ENCODE measurements at regions not wholly inside any gene's neighbourhood (a gene's known extent, or its start where the extent isn't known, plus 50 kb on each side); places are given as distances from the start of the nearest gene placed in this dataset.

DNA sequence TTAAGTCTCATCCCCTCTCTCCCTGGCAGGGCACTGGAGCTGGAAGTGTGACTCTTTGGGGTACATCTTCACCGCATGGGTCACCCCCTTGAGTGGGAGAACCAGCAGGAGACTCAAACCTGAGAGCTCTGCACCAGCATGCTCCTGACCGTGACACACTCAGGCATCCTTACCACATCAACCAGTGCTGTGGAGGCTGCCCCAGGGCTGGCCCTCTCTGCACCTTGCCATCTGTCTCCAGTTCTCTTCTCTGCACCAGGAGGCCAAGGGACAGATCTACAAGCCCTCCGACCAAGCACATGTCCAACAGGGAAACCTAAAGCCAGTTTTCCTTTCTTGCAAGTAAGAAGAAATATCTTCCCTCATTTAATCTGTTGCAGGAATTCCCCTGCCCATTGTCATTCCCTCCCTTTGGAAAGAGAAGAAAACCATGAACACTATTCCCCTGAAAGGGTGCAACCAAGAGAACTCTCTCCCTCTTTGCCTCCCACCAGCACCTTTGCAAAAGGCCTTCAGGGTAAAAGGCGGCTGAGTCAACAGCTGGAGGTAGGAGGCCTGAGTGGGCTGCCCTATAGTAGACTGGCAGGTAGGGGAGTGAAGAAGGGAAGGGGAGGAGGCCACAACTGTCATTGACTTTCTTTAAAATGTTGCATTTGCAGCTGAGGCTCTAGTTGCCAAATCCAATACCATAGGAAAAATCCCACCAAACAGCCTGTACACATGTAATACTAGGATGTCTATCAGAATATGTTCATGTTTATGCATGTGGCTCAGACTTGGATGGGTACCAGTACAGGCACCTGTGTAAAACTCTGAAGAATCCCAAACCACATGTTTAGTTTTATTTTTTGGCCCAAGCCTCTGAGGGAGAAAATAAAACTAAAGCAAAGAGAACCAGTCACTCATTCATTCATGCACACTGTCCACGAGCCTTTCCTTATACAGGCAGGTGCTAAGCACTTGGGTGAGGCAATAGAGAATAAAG, 117.0 kb downstream of the WT1 start:
- no peaks in the 10 kb centered on the region for H3K9me3 ChIP-seq (ENCODE audit: low read depth, low read length)
- DNase-seq (ENCODE audit: low read depth, low spot score) = no peak
- no peak overlapping the region for H3K27ac ChIP-seq
- no peaks in the 10 kb centered on the region for H3K36me3 ChIP-seq (ENCODE audit: insufficient read depth, low read length)
- no peak overlapping the region for H3K4me3 ChIP-seq
- H3K9ac ChIP-seq (ENCODE audit: insufficient read length) = no peak overlapping the region
- TF ChIP-seq FOXP2 (optimal IDR thresholded peaks at IDR 0.05; ENCODE audit: control extremely low read depth, extremely low read length, insufficient read depth) (no peak), POLR2AphosphoS5 (IDR thresholded peaks at IDR 0.05; ENCODE audit: borderline replicate concordance, low read depth, low read length) (no peak), EZH2 (IDR thresholded peaks at IDR 0.05) (no peak)

DNA sequence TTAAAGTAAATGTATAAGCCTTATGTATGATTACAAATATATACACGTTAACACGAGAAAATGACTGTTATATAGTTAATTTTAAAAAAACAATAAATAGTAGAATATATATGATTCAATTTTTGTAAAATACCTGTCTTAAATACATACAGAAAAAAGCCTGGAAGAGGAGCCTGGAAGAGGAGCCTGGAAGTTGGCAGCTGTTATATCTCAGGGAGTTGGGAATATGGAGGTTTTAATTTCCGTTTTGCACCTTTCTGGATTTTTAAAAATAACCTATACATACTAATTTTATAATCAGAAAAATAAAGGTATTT, 111.6 kb downstream of the WT1 start:
- H3K9ac ChIP-seq (ENCODE audit: insufficient read length) = no peak overlapping the region
- no peak for TF ChIP-seq POLR2AphosphoS5 (IDR thresholded peaks at IDR 0.05; ENCODE audit: borderline replicate concordance, low read depth, low read length)
- TF ChIP-seq FOXP2 (optimal IDR thresholded peaks at IDR 0.05; ENCODE audit: control extremely low read depth, extremely low read length, insufficient read depth) = no peak
- no peak for TF ChIP-seq EZH2 (IDR thresholded peaks at IDR 0.05)
- H3K9me3 ChIP-seq (ENCODE audit: low read depth, low read length) = no peaks in the 10 kb centered on the region
- H3K4me3 ChIP-seq = no peak overlapping the region
- DNase-seq (ENCODE audit: low read depth, low spot score) = no peak
- no peak overlapping the region for H3K27ac ChIP-seq
- no peaks in the 10 kb centered on the region for H3K36me3 ChIP-seq (ENCODE audit: insufficient read depth, low read length)

GRCh38 chr11:32325187-32325586, 110.2 kb downstream of the WT1 start:
- TF ChIP-seq POLR2AphosphoS5 (IDR thresholded peaks at IDR 0.05; ENCODE audit: borderline replicate concordance, low read depth, low read length) = no peak
- no peak for TF ChIP-seq FOXP2 (optimal IDR thresholded peaks at IDR 0.05; ENCODE audit: control extremely low read depth, extremely low read length, insufficient read depth)
- TF ChIP-seq EZH2 (IDR thresholded peaks at IDR 0.05) = no peak
- Histone ChIP-seq H3K4me3 (no peak overlapping the region), H3K27ac (no peak overlapping the region), H3K36me3 (ENCODE audit: insufficient read depth, low read length) (no peaks in the 10 kb centered on the region), H3K9ac (ENCODE audit: insufficient read length) (no peak overlapping the region), H3K9me3 (ENCODE audit: low read depth, low read length) (no peaks in the 10 kb centered on the region)
- no peak for DNase-seq (ENCODE audit: low read depth, low spot score)

DNA sequence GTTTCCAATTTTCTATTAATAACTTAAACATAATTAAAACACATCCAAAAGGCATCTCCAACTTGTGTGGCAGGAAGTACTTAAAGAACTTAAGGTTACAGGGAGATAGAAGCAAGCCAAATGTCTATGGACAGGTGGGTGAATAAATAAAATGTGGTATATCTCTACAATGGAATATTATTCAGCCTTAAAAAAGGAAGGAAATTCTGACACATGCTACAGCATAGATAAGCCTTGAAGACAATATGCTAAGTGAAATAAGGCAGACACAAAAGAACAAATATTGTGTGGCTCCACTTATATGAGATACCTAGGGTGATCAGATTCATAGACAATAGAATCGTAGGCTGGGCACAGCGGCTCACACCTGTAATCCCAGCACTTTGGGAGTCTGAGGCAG, 109.6 kb downstream of the WT1 start:
- H3K27ac ChIP-seq = no peak overlapping the region
- H3K9me3 ChIP-seq (ENCODE audit: low read depth, low read length) = no peaks in the 10 kb centered on the region
- no peak overlapping the region for H3K4me3 ChIP-seq
- no peak for DNase-seq (ENCODE audit: low read depth, low spot score)
- no peak overlapping the region for H3K9ac ChIP-seq (ENCODE audit: insufficient read length)
- H3K36me3 ChIP-seq (ENCODE audit: insufficient read depth, low read length) = no peaks in the 10 kb centered on the region
- TF ChIP-seq EZH2 (IDR thresholded peaks at IDR 0.05) (no peak), FOXP2 (optimal IDR thresholded peaks at IDR 0.05; ENCODE audit: control extremely low read depth, extremely low read length, insufficient read depth) (no peak), POLR2AphosphoS5 (IDR thresholded peaks at IDR 0.05; ENCODE audit: borderline replicate concordance, low read depth, low read length) (no peak)

DNA sequence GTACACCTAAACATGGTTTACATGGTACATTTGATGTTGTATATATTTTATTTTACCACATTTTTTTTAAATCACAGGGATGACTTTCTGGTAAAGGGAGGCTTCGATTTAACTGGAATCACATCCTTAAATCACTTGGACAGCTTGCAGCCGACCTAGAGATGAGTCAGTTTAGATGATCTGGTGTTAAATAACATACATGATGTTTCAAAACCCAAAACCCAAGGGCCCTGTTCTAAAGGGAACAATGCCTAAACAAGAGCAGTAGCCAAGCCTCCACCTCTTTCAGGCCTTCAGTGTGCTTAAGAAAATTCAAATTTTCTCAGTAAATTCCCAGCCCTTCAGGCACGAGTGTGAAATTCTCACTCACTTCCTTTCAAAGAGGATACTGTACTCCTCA, 108.8 kb downstream of the WT1 start:
- DNase-seq (ENCODE audit: low read depth, low spot score) = no peak
- no peak for TF ChIP-seq POLR2AphosphoS5 (IDR thresholded peaks at IDR 0.05; ENCODE audit: borderline replicate concordance, low read depth, low read length)
- TF ChIP-seq FOXP2 (optimal IDR thresholded peaks at IDR 0.05; ENCODE audit: control extremely low read depth, extremely low read length, insufficient read depth) = no peak
- TF ChIP-seq EZH2 (IDR thresholded peaks at IDR 0.05) = no peak
- H3K9me3 ChIP-seq (ENCODE audit: low read depth, low read length) = no peaks in the 10 kb centered on the region
- no peak overlapping the region for H3K9ac ChIP-seq (ENCODE audit: insufficient read length)
- H3K4me3 ChIP-seq = no peak overlapping the region
- H3K36me3 ChIP-seq (ENCODE audit: insufficient read depth, low read length) = no peaks in the 10 kb centered on the region
- H3K27ac ChIP-seq = no peak overlapping the region

DNA sequence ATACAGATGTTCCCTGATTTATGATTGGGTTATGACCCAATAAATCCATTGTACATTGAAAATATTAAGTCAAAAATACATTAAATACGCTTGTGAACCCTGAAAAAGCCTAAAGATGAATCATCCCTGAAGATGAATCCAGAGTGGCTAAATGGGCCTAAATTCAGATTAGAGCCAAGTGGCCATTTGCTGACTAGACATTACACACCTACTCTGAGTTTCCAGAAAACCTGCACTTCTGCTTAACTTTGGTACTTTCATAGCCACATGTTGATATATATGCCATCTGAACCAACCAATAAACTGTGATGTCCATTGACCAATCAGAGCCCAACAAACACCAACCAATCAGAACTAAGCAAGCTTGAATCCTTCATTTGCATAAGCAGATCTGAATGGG, 106.9 kb downstream of the WT1 start:
- Histone ChIP-seq H3K9me3 (ENCODE audit: low read depth, low read length) (no peaks in the 10 kb centered on the region), H3K36me3 (ENCODE audit: insufficient read depth, low read length) (no peaks in the 10 kb centered on the region), H3K27ac (no peak overlapping the region), H3K4me3 (no peak overlapping the region), H3K9ac (ENCODE audit: insufficient read length) (no peak overlapping the region)
- no peak for DNase-seq (ENCODE audit: low read depth, low spot score)
- TF ChIP-seq POLR2AphosphoS5 (IDR thresholded peaks at IDR 0.05; ENCODE audit: borderline replicate concordance, low read depth, low read length) = no peak
- TF ChIP-seq EZH2 (IDR thresholded peaks at IDR 0.05) = no peak
- TF ChIP-seq FOXP2 (optimal IDR thresholded peaks at IDR 0.05; ENCODE audit: control extremely low read depth, extremely low read length, insufficient read depth) = no peak

DNA sequence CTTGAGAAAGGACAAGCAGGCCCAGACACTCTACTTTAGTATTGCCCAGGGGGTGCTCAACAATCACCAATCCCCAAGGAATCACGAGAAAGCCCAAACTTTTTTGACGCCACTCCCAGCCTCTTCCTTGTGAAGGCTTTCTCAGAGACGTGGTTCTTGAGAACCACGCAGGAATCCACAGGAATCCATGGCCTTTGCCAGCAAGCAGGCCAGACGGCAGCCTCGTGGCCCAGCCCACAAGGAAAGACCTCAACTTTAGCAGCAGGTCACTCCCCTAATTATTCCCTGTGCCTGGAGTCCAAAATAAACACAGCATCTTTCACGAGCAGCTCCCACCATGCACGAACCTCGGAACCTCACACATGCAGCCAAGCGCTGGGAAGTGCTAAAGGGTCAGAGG, 104.2 kb downstream of the WT1 start:
- DNase-seq (ENCODE audit: low read depth, low spot score) = no peak
- H3K4me3 ChIP-seq = no peak overlapping the region
- TF ChIP-seq FOXP2 (optimal IDR thresholded peaks at IDR 0.05; ENCODE audit: control extremely low read depth, extremely low read length, insufficient read depth) = no peak
- TF ChIP-seq POLR2AphosphoS5 (IDR thresholded peaks at IDR 0.05; ENCODE audit: borderline replicate concordance, low read depth, low read length) = no peak
- TF ChIP-seq EZH2 (IDR thresholded peaks at IDR 0.05) = no peak
- no peaks in the 10 kb centered on the region for H3K9me3 ChIP-seq (ENCODE audit: low read depth, low read length)
- H3K9ac ChIP-seq (ENCODE audit: insufficient read length) = no peak overlapping the region
- no peak overlapping the region for H3K27ac ChIP-seq
- no peaks in the 10 kb centered on the region for H3K36me3 ChIP-seq (ENCODE audit: insufficient read depth, low read length)

DNA sequence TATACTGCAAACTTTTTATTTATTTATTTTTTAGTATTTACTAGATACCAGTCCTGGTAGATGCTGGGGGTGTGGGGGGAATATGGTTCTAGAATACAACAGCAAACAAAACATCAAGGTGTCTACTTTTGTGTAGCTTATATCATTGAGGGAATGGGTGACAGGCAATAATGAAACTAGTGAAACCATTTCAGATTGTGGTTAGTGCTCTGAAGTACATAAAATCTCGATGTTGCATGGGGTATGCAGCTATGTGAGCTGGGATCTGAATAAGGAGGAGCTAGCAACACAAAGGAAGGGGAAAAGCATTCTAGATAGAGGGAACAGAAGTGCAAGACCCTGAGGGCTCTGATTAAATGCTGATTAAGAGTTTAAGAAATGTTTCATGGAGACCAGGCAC, 103.5 kb downstream of the WT1 start:
- no peak for TF ChIP-seq EZH2 (IDR thresholded peaks at IDR 0.05)
- TF ChIP-seq POLR2AphosphoS5 (IDR thresholded peaks at IDR 0.05; ENCODE audit: borderline replicate concordance, low read depth, low read length) = no peak
- no peak for TF ChIP-seq FOXP2 (optimal IDR thresholded peaks at IDR 0.05; ENCODE audit: control extremely low read depth, extremely low read length, insufficient read depth)
- DNase-seq (ENCODE audit: low read depth, low spot score) = no peak
- no peak overlapping the region for H3K27ac ChIP-seq
- no peak overlapping the region for H3K9ac ChIP-seq (ENCODE audit: insufficient read length)
- H3K9me3 ChIP-seq (ENCODE audit: low read depth, low read length) = no peaks in the 10 kb centered on the region
- H3K36me3 ChIP-seq (ENCODE audit: insufficient read depth, low read length) = no peaks in the 10 kb centered on the region
- no peak overlapping the region for H3K4me3 ChIP-seq

DNA sequence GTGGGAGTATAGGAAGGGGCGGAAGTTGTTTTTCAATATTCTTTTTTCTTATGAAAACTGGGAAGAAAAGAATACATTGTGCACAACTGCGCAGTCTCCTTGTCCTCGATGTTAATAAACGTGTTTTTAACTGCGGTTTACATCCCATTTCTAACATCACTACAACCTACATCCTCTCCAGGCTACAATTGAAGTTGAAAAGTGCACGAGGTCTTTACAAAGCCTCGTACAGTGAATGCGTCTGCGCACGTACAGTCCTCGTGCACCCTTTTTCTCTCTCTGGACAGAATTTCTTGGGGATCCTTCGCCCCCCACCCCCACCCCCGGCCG, 102.4 kb downstream of the WT1 start:
- TF ChIP-seq FOXP2 (optimal IDR thresholded peaks at IDR 0.05; ENCODE audit: control extremely low read depth, extremely low read length, insufficient read depth) (no peak), EZH2 (IDR thresholded peaks at IDR 0.05) (no peak), POLR2AphosphoS5 (IDR thresholded peaks at IDR 0.05; ENCODE audit: borderline replicate concordance, low read depth, low read length) (no peak)

More for the DNA sequence above, 102.4 kb downstream of the WT1 start:
- no peak overlapping the region for H3K27ac ChIP-seq
- no peak overlapping the region for H3K9ac ChIP-seq (ENCODE audit: insufficient read length)
- no peak overlapping the region for H3K4me3 ChIP-seq
- H3K9me3 ChIP-seq (ENCODE audit: low read depth, low read length) = no peaks in the 10 kb centered on the region
- DNase-seq (ENCODE audit: low read depth, low spot score) = no peak
- no peaks in the 10 kb centered on the region for H3K36me3 ChIP-seq (ENCODE audit: insufficient read depth, low read length)
